Neural progenitor cell (in vitro differentiated cells): ENCODE measurements at regions not wholly inside any gene's neighbourhood (a gene's known extent, or its start where the extent isn't known, plus 50 kb on each side); places are given as distances from the start of the nearest gene placed in this dataset.
"Not testable (repeated sequence)": the region's sequence is repeated elsewhere in the genome, so short reads cannot be mapped to it uniquely, and the experiment has no call there.

Experiments used
- DNase-seq: peaks from one replicate; pipeline ENCODE4 v3.0.0-alpha.2; 2016; ENCODE audit warnings: low spot score
- H2AFZ ChIP-seq: fragments of 200-600 bp; sonication (generic); replicated peaks from 2 replicates; pipeline ENCODE4 v1.6.1; 2016; ENCODE audit warnings: antibody characterized with exemption
- H3F3A ChIP-seq: fragments of 200-600 bp; sonication (generic); 2 replicates; pipeline ENCODE4 v1.6.1; 2016; ENCODE audit warnings: antibody characterized with exemption, low read depth
- H3K27ac ChIP-seq: fragments of 200-600 bp; sonication (generic); 2 replicates; pipeline ENCODE4 v1.5.1; 2016; ENCODE audit warnings: mild to moderate bottlenecking
- H3K27me3 ChIP-seq: fragments of 200-600 bp; sonication (generic); 2 replicates; pipeline ENCODE4 v1.6.1; 2016; ENCODE audit warnings: mild to moderate bottlenecking, moderate library complexity
- H3K36me3 ChIP-seq: fragments of 200-600 bp; sonication (generic); 2 replicates; pipeline ENCODE4 v1.5.1; 2016
- H3K4me1 ChIP-seq: fragments of 200-600 bp; sonication (generic); 2 replicates; pipeline ENCODE4 v1.6.1; 2016; ENCODE audit warnings: mixed run types
- H3K4me2 ChIP-seq: fragments of 200-600 bp; sonication (generic); 2 replicates; pipeline ENCODE4 v1.6.1; 2016
- H3K4me3 ChIP-seq: fragments of 200-600 bp; sonication (generic); 2 replicates; pipeline ENCODE4 v1.5.1; 2016
- H3K79me2 ChIP-seq: fragments of 200-600 bp; sonication (generic); 2 replicates; pipeline ENCODE4 v1.6.1; 2016; ENCODE audit warnings: low read depth
- H3K9ac ChIP-seq: fragments of 200-600 bp; sonication (generic); 2 replicates; pipeline ENCODE4 v1.6.1; 2016
- H3K9me3 ChIP-seq: fragments of 200-600 bp; sonication (generic); 2 replicates; pipeline ENCODE4 v1.5.1; 2016; ENCODE audit warnings: low read depth
- H4K20me1 ChIP-seq: fragments of 200-600 bp; sonication (generic); 2 replicates; pipeline ENCODE4 v1.6.1; 2016; ENCODE audit warnings: low read depth
- H3K27ac Mint-ChIP-seq: 3 replicates; pipeline ENCODE4 v1.8.0; 2021; ENCODE audit warnings: mixed read lengths
- H3K27me3 Mint-ChIP-seq: 2 replicates; pipeline ENCODE4 v1.8.0; 2022; ENCODE audit warnings: low read depth, mild to moderate bottlenecking, inconsistent platforms, moderate library complexity, mixed read lengths; ENCODE audit not compliant: insufficient read depth
- H3K36me3 Mint-ChIP-seq: 3 replicates; pipeline ENCODE4 v1.8.0; 2021; ENCODE audit warnings: mixed read lengths
- H3K4me1 Mint-ChIP-seq: 3 replicates; pipeline ENCODE4 v1.8.0; 2021; ENCODE audit warnings: mixed read lengths
- H3K4me3 Mint-ChIP-seq: 3 replicates; pipeline ENCODE4 v1.8.0; 2021; ENCODE audit warnings: mild to moderate bottlenecking, moderate library complexity, mixed read lengths
- H3K9me3 Mint-ChIP-seq: 3 replicates; pipeline ENCODE4 v1.8.0; 2020; ENCODE audit warnings: mixed read lengths
- EZH2 ChIP-seq: fragments of 200-600 bp; sonication (generic); IDR thresholded peaks from 2 replicates; pipeline ENCODE4 v1.6.1; 2017; ENCODE audit warnings: antibody characterized with exemption, mild to moderate bottlenecking, moderate library complexity
- EZH2phosphoT487 ChIP-seq: fragments of 200-600 bp; sonication (generic); IDR thresholded peaks from 2 replicates; pipeline ENCODE4 v1.6.1; 2017; ENCODE audit warnings: antibody characterized with exemption
- TF ChIP-seq, protein P1 (sequence below): fragments of 200-600 bp; sonication (generic); IDR thresholded peaks from 2 replicates; pipeline ENCODE4 v1.5.1; 2017; ENCODE audit warnings: antibody characterized with exemption, mild to moderate bottlenecking

DNA sequence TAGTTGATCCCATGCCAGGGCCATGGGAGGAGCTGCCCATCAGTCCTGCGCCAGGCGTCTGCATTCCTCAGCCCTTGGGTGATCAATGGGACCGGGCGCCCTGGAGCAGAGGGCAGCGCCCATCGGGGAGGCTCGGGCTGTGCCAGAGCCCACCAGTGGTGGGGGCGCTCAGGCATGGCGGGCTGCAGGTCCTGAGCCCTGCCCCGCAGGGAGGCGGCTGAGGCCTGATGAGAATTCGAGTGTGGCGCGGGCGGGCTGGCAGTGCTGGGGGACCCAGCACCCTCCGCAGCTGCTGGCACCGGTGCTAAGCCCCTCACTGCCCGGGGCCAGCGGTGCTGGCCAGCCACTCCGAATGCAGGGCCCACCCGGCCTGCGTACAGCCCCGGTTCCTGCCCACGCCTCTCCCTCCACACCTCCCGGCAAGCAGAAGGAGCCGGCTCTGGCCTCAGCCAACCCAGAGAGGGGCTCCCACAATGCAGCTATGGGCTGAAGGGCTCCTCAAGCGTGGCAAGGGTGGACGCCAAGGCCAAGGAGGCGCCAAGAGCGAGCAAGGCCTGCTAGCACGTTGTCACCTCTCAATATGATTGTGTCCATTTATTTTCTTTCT lies 238.1 kb upstream of the OLFM3 start:
- Histone ChIP-seq H3F3A (no peaks in the 10 kb centered on the region), H3K9me3 (no peaks in the 10 kb centered on the region), H4K20me1 (no peaks in the 10 kb centered on the region), H3K27ac (no peak overlapping the region), H3K36me3 (no peaks in the 10 kb centered on the region), H3K4me2 (no peak overlapping the region), H3K9ac (no peak overlapping the region), H3K4me3 (no peak overlapping the region), H3K27me3 (no peaks in the 10 kb centered on the region), H3K4me1 (no peaks in the 10 kb centered on the region), H3K79me2 (no peaks in the 10 kb centered on the region), H2AFZ (no peak overlapping the region)
- no peak overlapping the region for H3K4me3 Mint-ChIP-seq
- no peaks in the 10 kb centered on the region for H3K4me1 Mint-ChIP-seq
- H3K27ac Mint-ChIP-seq: no peak overlapping the region
- no peak for DNase-seq
- no peaks in the 10 kb centered on the region for H3K27me3 Mint-ChIP-seq
- H3K36me3 Mint-ChIP-seq: no peaks in the 10 kb centered on the region
- TF ChIP-seq, protein P1, sequence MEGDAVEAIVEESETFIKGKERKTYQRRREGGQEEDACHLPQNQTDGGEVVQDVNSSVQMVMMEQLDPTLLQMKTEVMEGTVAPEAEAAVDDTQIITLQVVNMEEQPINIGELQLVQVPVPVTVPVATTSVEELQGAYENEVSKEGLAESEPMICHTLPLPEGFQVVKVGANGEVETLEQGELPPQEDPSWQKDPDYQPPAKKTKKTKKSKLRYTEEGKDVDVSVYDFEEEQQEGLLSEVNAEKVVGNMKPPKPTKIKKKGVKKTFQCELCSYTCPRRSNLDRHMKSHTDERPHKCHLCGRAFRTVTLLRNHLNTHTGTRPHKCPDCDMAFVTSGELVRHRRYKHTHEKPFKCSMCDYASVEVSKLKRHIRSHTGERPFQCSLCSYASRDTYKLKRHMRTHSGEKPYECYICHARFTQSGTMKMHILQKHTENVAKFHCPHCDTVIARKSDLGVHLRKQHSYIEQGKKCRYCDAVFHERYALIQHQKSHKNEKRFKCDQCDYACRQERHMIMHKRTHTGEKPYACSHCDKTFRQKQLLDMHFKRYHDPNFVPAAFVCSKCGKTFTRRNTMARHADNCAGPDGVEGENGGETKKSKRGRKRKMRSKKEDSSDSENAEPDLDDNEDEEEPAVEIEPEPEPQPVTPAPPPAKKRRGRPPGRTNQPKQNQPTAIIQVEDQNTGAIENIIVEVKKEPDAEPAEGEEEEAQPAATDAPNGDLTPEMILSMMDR: no peak
- TF ChIP-seq EZH2: no peak
- no peak for TF ChIP-seq EZH2phosphoT487
- peaks cover 2% of the 10 kb centered on the region for H3K9me3 Mint-ChIP-seq

DNA sequence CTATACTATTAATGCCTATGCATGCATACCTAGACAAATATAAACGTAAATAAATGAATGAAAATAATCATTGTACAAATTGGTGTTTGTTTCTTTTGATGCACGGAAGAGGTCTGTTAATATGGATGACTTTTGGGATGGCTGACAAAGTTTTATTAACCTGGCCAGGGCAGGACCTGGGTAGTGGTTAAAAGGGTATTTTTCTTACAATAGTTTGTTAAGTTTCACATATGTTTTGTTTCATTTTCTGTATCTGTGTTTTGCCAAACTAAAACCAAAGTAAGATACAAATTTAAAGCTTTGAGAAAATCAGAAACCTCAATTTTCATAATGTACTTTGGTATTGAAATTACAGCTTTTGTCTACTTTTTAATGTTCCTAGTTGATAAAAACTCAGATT lies 222.7 kb upstream of the OLFM3 start:
- H3K9me3 Mint-ChIP-seq: peaks cover 2% of the 10 kb centered on the region
- Histone ChIP-seq H3K36me3 (no peaks in the 10 kb centered on the region), H4K20me1 (no peaks in the 10 kb centered on the region), H3K27ac (no peak overlapping the region), H3K27me3 (no peaks in the 10 kb centered on the region), H3K4me1 (no peaks in the 10 kb centered on the region), H3K9me3 (no peaks in the 10 kb centered on the region), H3F3A (no peaks in the 10 kb centered on the region), H3K4me3 (no peak overlapping the region), H3K9ac (no peak overlapping the region), H3K79me2 (no peaks in the 10 kb centered on the region), H3K4me2 (no peak overlapping the region), H2AFZ (no peak overlapping the region)
- H3K27ac Mint-ChIP-seq: no peak overlapping the region
- DNase-seq: no peak
- no peaks in the 10 kb centered on the region for H3K36me3 Mint-ChIP-seq
- H3K27me3 Mint-ChIP-seq: no peaks in the 10 kb centered on the region
- H3K4me3 Mint-ChIP-seq: no peak overlapping the region
- no peaks in the 10 kb centered on the region for H3K4me1 Mint-ChIP-seq
- TF ChIP-seq EZH2 (no peak), EZH2phosphoT487 (no peak)
- TF ChIP-seq, protein P1: no peak

- H3K9ac ChIP-seq, H3K27ac Mint-ChIP-seq, H4K20me1 ChIP-seq, H3K9me3 ChIP-seq, H3K27me3 Mint-ChIP-seq, H2AFZ ChIP-seq, H3K27me3 ChIP-seq, H3K4me1 ChIP-seq, H3K9me3 Mint-ChIP-seq, H3K4me2 ChIP-seq, H3K4me3 Mint-ChIP-seq, H3K79me2 ChIP-seq, DNase-seq, H3K36me3 Mint-ChIP-seq, H3K4me1 Mint-ChIP-seq, H3K27ac ChIP-seq, H3K36me3 ChIP-seq, H3K4me3 ChIP-seq, H3F3A ChIP-seq: not testable (repeated sequence)
Measured at GRCh38 chr1:102210891-102211290, 214.2 kb upstream of the OLFM3 start.

- Histone ChIP-seq H3K9ac (no peak overlapping the region), H3K36me3 (no peaks in the 10 kb centered on the region), H3F3A (no peaks in the 10 kb centered on the region), H4K20me1 (no peaks in the 10 kb centered on the region), H3K79me2 (no peaks in the 10 kb centered on the region), H3K27me3 (no peaks in the 10 kb centered on the region), H3K9me3 (no peaks in the 10 kb centered on the region), H2AFZ (no peak overlapping the region), H3K4me1 (no peaks in the 10 kb centered on the region), H3K27ac (no peak overlapping the region), H3K4me3 (no peak overlapping the region), H3K4me2 (no peak overlapping the region)
- Mint-ChIP-seq H3K4me1 (peaks cover 2% of the 10 kb centered on the region), H3K27me3 (no peaks in the 10 kb centered on the region), H3K4me3 (no peak overlapping the region), H3K27ac (no peak overlapping the region), H3K36me3 (no peaks in the 10 kb centered on the region), H3K9me3 (no peaks in the 10 kb centered on the region)
- TF ChIP-seq, protein P1: peak; percentile 83
- no peak for TF ChIP-seq EZH2
- peak; percentile 85 for DNase-seq
Measured at GRCh38 chr1:102191723-102192122, 195.0 kb upstream of the OLFM3 start.
